T-helper 17 cell (primary cell): ENCODE measurements at regions not wholly inside any gene's neighbourhood (a gene's known extent, or its start where the extent isn't known, plus 50 kb on each side); places are given as distances from the start of the nearest gene placed in this dataset.

Experiments used
- ATAC-seq: fragments of 150-1000 bp; cut with Tn5 transposase; 2 replicates; pipeline ENCODE4 v1.10.0; 2021; ENCODE audit warnings: mild to moderate bottlenecking, moderate library complexity
- DNase-seq, 3 donors: peaks; one replicate each; pipeline versions ENCODE4 v3.0.0 to v3.0.0-alpha.2; 2020 to 2021
- H3K9me3 ChIP-seq: one replicate; pipeline ENCODE4 v1.7.0; 2013; ENCODE audit warnings: low read length, mild to moderate bottlenecking; ENCODE audit not compliant: control insufficient read depth, poor library complexity, severe bottlenecking
- H3K27ac Mint-ChIP-seq: one replicate; pipeline ENCODE4 v1.8.0; 2022; ENCODE audit warnings: mild to moderate bottlenecking, moderate library complexity, mixed read lengths
- H3K27me3 Mint-ChIP-seq: one replicate; pipeline ENCODE4 v1.8.0; 2022; ENCODE audit warnings: mixed read lengths
- H3K36me3 Mint-ChIP-seq: one replicate; pipeline ENCODE4 v1.8.0; 2022; ENCODE audit warnings: low read depth, mixed read lengths
- H3K4me1 Mint-ChIP-seq: one replicate; pipeline ENCODE4 v1.8.0; 2022; ENCODE audit warnings: mild to moderate bottlenecking, mixed read lengths
- H3K4me3 Mint-ChIP-seq: one replicate; pipeline ENCODE4 v1.8.0; 2022; ENCODE audit warnings: mild to moderate bottlenecking, moderate library complexity, mixed read lengths

DNA sequence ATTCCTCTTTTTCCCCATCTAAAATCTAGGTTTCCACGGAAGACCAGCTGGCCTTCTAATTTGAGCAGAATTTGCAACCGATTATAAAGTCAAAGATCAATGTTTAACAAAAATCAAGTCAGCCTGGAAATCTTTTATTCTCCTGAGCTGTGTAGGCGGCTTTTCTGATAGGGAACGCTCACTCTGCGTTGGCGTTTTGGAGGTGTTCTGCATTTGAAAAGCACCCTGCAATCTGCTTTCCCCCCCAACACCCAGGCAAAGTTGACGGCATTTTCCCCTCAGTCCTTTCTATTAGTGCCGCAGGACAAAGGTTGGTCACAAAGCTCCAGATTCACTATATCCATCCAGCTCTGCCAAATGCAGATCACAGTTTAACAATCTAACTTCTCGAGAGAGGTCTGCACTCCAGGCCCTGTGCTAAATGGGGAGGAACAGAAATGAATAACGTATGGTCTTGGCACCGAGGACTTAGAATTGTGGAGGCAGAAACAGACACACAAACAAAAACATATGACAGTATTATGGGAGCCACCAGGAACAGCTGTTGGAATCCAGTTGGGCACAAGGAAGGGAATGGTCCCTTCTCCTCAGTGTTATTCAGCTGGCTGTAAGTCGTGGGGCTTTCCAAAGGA is 50.4 kb upstream of the LARS2 start:
- Mint-ChIP-seq H3K27ac (no peak overlapping the region), H3K4me1 (peaks cover 2% of the 10 kb centered on the region), H3K36me3 (peaks cover 6% of the 10 kb centered on the region), H3K4me3 (no peak overlapping the region), H3K27me3 (peaks cover 65% of the 10 kb centered on the region)
- no peaks in the 10 kb centered on the region for H3K9me3 ChIP-seq
- ATAC-seq (no peak), DNase-seq (no peak)
